ENCODE measurements at regions not wholly inside any gene's neighbourhood (a gene's known extent, or its start where the extent isn't known, plus 50 kb on each side); places are given as distances from the start of the nearest gene placed in this dataset.

- no peak for DNase-seq
Measured at GRCh38 chr2:8158711-8159110, 523.1 kb upstream of the ID2 start.

GRCh38 chr2:8159211-8159965 lies 522.5 kb upstream of the ID2 start:
- no peak for DNase-seq

- no peak for DNase-seq
Measured at GRCh38 chr2:8159966-8160603, 521.8 kb upstream of the ID2 start.

GRCh38 chr2:8160959-8161358 lies 520.9 kb upstream of the ID2 start:
- DNase-seq = no peak

DNA sequence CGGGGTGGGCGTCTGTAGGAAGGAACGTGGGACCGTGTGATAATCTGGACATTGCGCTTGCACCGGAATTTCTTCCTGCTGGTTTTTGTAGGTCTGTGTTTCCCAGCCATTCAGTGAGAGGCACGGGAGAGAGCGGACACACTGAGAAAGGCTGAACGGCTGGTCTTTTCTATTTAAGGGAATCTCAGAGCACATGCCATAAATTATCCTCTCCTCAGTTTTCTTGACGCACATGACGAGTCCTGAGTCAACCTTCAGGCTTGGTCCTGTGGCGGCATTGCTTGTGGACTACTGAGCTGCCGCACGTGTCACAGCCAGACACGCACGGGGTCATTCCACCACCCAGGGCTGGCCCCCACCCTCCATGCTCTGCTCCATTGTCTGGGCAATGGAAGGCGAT lies 519.3 kb upstream of the ID2 start:
- DNase-seq = no peak

GRCh38 chr2:8165550-8165949 lies 516.3 kb upstream of the ID2 start:
- no peak for DNase-seq

DNA sequence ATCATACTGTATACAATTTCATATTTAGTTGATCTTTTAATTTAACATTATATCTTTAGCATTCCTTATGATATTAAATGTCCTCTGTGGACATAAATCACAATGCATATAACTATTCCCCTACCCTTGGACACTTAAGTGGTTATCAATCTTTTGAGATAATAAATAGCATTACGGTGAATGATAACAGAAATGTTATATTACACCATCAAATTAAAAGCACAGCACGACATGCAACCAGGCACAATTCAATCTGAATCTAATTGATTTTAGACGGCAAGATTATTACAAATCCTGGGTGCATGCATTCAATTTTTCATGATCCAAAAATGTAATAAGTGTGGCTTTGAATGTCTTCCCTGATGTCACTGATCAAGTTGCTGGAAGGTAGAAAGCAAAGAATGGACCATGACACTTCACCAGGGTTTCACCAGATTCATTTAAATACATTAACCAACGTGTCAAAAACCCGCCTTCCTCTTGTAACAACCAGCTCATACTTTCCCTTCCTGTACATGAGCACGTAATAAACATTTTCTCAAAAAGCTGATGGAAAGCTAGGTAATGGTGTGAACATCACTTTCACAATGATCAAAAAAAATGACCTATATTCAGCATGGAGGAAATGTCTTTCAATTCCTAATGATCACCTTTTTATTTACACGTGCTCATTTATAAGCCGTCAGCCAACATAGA lies 513.7 kb upstream of the ID2 start:
- DNase-seq = no peak

DNA sequence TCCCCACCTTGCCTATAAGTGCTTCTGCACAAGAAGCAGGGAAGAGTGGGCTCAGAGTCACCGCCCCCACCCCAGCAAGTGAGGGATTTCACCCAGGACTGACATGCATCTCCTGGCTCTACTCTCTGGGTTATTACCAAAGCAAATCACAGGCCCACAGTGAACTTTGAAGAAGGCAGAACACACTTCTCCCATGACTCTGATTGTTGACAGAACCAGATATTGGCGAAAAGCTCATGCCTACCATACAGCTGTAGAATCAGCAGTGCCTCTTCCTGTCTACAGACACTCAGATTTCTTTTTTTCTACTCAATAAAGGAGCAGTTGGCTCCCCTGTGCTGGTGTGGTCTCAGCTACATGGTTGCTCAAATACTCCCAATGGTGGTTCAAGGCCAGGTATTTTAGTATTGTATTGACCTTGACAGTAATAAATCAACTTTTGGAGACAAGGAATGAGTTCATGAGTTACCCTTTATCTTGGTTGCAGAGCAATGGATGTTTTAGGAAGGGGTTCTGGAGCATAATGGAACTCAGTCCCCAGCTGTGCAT lies 512.9 kb upstream of the ID2 start:
- DNase-seq = no peak

DNA sequence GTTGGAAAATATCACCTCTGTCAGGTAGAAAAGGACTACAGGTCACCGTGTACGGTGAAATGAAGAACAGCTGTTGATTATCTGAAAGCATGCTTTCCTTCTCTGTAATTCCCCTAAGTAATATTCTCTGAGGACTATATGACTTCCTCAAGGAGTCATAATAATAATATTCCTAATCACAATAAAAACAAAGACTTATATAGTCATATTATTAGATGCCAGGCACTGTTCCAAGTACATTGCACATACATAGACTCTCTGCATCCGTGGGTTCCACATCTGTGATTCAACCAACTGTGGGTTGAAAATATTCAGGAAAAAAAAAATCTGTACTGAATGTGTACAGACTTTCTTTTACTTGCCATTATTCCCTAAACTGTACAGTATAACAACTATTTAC lies 512.4 kb upstream of the ID2 start:
- DNase-seq = no peak

DNA sequence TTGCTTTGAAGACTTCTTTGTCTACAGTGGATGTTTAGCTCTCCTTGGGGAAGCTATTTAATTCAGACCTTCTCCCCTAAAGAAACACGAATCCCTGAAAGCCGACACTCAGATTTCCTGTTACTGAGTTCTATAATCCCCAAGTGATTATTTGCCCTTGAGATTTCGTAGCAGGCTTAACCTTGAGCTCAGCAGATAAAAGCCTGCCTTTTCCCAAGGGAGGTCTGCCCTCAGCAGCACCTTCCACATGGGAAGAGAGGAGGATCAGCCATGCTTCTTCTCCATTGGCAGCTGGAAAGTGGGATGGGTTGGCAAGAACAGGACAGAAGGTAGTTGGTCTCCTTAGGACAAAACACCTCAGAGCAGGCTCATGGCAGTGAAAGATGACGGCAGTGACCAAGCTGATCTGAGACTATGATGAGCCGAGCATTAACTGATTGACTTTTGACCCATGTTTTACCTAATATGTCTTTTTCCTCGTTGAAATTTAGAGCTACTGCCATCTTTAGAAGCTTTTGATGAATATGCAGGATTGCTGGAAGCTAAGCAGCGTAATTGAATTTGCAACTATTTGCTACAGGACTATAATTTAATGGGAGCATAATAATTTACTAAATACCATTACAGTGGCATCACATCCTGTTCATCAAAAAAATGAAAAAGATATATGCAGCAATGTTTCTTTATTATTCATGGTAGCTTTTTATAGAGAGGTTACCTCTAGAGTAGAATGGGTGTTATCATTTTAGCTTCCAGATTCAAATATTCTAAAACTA lies 511.1 kb upstream of the ID2 start:
- no peak for DNase-seq

- no peak for DNase-seq
Measured at GRCh38 chr2:8171608-8172007, 510.2 kb upstream of the ID2 start.

DNA sequence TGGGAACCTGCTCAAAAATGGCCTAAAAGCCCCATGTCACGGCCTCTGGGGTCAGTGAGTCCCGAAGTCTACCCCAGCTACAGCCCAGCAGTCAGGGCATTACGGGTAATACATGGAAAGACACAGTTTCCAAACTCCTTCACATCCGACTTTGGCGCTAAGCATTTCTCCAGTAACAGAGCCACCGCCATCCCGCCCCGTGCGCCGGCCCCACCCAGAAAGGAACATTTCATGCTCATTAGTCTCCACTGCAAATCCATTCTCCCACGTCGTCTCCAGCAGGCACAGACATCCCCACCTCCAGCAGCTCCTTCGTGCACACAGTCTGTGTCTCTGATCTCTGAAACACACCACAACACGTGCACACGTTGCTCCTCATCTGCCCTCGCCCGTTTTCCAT lies 509.2 kb upstream of the ID2 start:
- no peak for DNase-seq

DNA sequence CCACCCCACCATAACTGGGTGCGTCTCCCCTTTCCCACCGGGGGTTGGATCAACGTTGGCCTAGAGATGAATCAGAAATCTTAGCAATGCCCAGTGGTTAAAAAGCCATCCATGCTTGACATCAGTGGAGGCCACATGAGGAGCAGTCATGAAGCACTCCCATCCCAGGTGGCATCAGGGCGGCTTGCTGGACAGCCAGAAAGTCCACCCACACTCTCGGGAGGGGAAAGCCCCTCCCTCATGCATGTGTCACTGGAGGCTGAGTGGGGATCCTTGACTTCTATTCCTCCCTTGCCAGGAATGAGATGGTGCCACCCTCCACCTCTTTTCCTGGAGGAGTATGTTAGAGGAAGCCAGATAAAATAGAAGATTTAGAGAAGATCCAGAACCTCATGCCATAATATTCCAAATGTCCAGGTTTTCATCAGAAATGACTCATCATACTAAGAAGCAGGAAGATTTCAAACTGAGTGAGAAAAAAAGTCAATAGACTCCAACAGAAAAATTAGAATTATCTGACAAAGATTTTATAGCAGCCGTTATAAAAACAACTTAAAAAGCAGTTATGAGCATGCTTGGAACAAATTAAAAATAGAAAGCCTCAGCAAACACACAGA lies 507.1 kb upstream of the ID2 start:
- DNase-seq = no peak

DNA sequence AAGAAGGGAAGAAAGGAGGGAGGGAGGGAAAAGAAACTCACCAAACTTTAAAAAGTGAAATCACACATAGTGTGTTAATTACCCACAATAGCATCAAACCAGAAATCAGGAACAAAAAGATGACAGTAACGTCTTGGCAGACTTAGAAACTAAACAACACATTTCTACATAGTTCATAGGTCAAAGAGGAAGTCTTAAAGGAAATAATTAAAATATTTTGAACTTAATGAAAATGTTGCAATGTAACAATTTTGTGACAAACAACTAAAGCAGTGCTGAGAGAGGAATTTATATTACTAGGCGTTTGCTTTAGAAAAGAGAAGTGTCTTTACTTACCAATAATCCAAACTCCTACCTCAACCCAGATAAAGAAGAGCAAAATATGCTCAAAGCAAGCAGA lies 505.0 kb upstream of the ID2 start:
- no peak for DNase-seq

GRCh38 chr2:8177566-8177965 lies 504.3 kb upstream of the ID2 start:
- no peak for DNase-seq

DNA sequence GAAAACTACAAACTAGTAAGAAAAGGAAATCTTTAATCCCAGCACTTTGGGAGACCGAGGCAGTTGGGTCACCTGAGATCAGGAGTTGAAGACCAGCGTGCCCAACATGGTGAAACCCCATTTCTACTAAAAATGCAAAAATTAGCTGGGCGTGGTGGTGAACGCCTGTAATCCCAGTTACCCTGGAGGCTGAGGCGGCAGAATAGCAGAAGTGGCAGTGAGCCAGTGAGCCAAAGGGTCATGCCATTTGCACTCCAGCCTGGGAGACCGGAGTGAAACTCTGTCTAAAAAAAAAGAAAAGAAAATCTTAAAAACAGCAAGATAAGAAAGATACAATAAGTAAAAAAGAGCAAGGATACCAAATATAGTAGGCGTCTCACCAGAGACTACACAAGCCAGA lies 502.9 kb upstream of the ID2 start:
- no peak for DNase-seq

GRCh38 chr2:8189316-8189715 lies 492.5 kb upstream of the ID2 start:
- DNase-seq = no peak

GRCh38 chr2:8190279-8190678 lies 491.6 kb upstream of the ID2 start:
- DNase-seq = no peak

GRCh38 chr2:8191427-8191826 lies 490.4 kb upstream of the ID2 start:
- DNase-seq = no peak

- no peak for DNase-seq
Measured at GRCh38 chr2:8193146-8193545, 488.7 kb upstream of the ID2 start.

DNA sequence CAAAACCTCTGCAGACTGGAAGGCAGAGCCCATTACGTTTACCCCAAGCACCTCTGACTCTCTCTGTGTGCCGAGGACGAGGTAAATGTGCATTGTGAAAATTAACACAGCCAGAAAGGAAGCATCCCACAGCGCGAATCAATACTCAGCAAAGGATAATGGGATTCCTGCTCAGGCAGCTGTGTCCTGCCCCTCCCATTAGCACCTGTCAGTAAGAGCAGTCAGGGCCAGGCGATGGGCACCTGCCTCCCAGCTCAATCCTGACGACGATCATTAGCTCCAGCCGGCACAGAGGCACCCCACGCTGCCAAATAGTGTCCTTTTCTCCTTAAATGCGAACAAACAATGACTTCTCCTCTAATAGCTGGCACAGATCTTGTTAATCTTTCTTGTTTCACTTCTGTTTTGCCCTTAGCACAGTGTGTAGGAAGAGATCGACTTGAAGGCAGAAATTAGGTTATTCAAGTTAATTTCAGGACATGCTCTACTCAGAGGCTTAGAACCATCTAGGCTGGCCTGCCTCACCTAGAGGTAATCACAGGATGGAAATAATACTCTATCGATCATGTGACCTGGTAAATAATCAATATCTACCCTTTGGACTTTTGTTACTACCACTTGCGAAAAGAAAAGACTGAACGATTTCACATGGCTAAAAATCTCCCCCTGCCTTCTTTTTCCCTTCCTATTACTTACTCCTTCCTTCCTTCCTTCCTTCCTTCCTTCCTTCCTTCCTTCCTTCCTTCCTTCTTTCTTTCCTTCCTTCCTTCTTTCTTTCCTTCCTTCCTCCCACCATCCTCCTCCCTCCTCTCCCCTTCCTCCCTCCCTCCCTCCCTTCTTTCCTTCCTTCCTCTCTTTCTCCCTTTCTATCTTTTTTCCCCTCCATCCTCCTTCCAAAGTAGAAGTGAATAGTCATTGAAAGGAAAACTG lies 487.9 kb upstream of the ID2 start:
- no peak for DNase-seq

DNA sequence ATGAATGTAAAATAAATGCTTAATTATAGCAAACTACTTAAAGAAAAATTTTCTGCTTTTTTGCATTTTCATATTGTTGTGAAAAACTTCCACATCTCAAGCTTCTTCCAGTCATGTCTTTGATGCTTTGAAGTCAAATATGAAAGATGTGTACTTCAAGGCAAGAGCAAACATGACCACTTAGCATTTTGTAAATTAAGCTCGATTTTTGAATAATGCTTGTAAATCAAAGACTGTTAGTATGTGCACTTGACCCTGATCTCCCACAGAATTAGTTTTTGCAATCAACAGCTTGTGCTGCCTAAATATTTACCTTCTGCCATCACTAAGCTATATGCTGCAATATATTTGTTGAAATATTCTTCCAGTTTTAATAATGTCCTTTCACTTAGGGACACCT lies 486.1 kb upstream of the ID2 start:
- DNase-seq = no peak

Measured in hematopoietic multipotent progenitor cell treated with erythropoietin and hydrocortisone succinate and interleukin-3 and kit ligand, for 6 days (in vitro differentiated cells).